HL-60 (cell line): ENCODE measurements at regions not wholly inside any gene's neighbourhood (a gene's known extent, or its start where the extent isn't known, plus 50 kb on each side); places are given as distances from the start of the nearest gene placed in this dataset.

ENCODE experiments used
- GABPA ChIP-seq: IDR thresholded peaks from 2 replicates; pipeline ENCODE4 v1.6.1; 2012; ENCODE audit warnings: low read depth
- POLR2AphosphoS5 ChIP-seq: IDR thresholded peaks from 2 replicates; pipeline ENCODE4 v1.6.1; 2012; ENCODE audit warnings: low read depth
- SPI1 ChIP-seq: IDR thresholded peaks from 2 replicates; pipeline ENCODE4 v1.6.1; 2012; ENCODE audit warnings: low read depth, mild to moderate bottlenecking, borderline replicate concordance
- TF ChIP-seq, protein P1 (sequence below): IDR thresholded peaks from one replicate; pipeline ENCODE4 v1.5.1; 2011; ENCODE audit warnings: low read length, control low read depth, inconsistent platforms; ENCODE audit not compliant: insufficient read depth
- TF ChIP-seq, protein P2 (sequence below): IDR thresholded peaks from 2 replicates; pipeline ENCODE4 v1.6.1; 2012; ENCODE audit warnings: low read depth; ENCODE audit not compliant: insufficient replicate concordance

- TF ChIP-seq POLR2AphosphoS5 (no peak), GABPA (no peak), SPI1 (no peak)
- TF ChIP-seq, protein P1, sequence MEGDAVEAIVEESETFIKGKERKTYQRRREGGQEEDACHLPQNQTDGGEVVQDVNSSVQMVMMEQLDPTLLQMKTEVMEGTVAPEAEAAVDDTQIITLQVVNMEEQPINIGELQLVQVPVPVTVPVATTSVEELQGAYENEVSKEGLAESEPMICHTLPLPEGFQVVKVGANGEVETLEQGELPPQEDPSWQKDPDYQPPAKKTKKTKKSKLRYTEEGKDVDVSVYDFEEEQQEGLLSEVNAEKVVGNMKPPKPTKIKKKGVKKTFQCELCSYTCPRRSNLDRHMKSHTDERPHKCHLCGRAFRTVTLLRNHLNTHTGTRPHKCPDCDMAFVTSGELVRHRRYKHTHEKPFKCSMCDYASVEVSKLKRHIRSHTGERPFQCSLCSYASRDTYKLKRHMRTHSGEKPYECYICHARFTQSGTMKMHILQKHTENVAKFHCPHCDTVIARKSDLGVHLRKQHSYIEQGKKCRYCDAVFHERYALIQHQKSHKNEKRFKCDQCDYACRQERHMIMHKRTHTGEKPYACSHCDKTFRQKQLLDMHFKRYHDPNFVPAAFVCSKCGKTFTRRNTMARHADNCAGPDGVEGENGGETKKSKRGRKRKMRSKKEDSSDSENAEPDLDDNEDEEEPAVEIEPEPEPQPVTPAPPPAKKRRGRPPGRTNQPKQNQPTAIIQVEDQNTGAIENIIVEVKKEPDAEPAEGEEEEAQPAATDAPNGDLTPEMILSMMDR: no peak
- TF ChIP-seq, protein P2, sequence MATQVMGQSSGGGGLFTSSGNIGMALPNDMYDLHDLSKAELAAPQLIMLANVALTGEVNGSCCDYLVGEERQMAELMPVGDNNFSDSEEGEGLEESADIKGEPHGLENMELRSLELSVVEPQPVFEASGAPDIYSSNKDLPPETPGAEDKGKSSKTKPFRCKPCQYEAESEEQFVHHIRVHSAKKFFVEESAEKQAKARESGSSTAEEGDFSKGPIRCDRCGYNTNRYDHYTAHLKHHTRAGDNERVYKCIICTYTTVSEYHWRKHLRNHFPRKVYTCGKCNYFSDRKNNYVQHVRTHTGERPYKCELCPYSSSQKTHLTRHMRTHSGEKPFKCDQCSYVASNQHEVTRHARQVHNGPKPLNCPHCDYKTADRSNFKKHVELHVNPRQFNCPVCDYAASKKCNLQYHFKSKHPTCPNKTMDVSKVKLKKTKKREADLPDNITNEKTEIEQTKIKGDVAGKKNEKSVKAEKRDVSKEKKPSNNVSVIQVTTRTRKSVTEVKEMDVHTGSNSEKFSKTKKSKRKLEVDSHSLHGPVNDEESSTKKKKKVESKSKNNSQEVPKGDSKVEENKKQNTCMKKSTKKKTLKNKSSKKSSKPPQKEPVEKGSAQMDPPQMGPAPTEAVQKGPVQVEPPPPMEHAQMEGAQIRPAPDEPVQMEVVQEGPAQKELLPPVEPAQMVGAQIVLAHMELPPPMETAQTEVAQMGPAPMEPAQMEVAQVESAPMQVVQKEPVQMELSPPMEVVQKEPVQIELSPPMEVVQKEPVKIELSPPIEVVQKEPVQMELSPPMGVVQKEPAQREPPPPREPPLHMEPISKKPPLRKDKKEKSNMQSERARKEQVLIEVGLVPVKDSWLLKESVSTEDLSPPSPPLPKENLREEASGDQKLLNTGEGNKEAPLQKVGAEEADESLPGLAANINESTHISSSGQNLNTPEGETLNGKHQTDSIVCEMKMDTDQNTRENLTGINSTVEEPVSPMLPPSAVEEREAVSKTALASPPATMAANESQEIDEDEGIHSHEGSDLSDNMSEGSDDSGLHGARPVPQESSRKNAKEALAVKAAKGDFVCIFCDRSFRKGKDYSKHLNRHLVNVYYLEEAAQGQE: no peak
These were observed 103.7 kb downstream of the TTC6 start for GRCh38 chr14:37698840-37699777.
